ENCODE measurements at regions not wholly inside any gene's neighbourhood (a gene's known extent, or its start where the extent isn't known, plus 50 kb on each side); places are given as distances from the start of the nearest gene placed in this dataset.
A peak's percentile ranks its signal among the peaks of the same experiment; 100 is the strongest.
"Not testable (repeated sequence)": the region's sequence is repeated elsewhere in the genome, so short reads cannot be mapped to it uniquely, and the experiment has no call there.

- no peak for DNase-seq
Measured at GRCh38 chr15:62515696-62516395, 350.8 kb upstream of the C2CD4B start.

- DNase-seq = no peak
Measured at GRCh38 chr15:62517541-62517940, 352.5 kb upstream of the C2CD4B start.

GRCh38 chr15:62518666-62519065 lies 353.6 kb upstream of the C2CD4B start:
- DNase-seq = not testable (repeated sequence)

GRCh38 chr15:62519900-62520299 lies 354.8 kb upstream of the C2CD4B start:
- no peak for DNase-seq

- no peak for DNase-seq
Measured at GRCh38 chr15:62520887-62521286, 355.8 kb upstream of the C2CD4B start.

- DNase-seq = no peak
Measured at GRCh38 chr15:62521396-62521795, 356.3 kb upstream of the C2CD4B start.

- no peak for DNase-seq
Measured at GRCh38 chr15:62524848-62525247, 359.8 kb upstream of the C2CD4B start.

- no peak for DNase-seq
Measured at GRCh38 chr15:62527387-62527786, 362.3 kb upstream of the C2CD4B start.

GRCh38 chr15:62528505-62528904 lies 363.4 kb upstream of the C2CD4B start:
- DNase-seq = no peak

- DNase-seq = no peak
Measured at GRCh38 chr15:62532367-62532766, 367.3 kb upstream of the C2CD4B start.

GRCh38 chr15:62533687-62534086 lies 368.6 kb upstream of the C2CD4B start:
- DNase-seq = no peak

GRCh38 chr15:62534996-62535395 lies 369.9 kb upstream of the C2CD4B start:
- no peak for DNase-seq

- DNase-seq = no peak
Measured at GRCh38 chr15:62539236-62539635, 374.2 kb upstream of the C2CD4B start.

- no peak for DNase-seq
Measured at GRCh38 chr15:62541250-62541649, 376.2 kb upstream of the C2CD4B start.

GRCh38 chr15:62541846-62542245 lies 376.8 kb upstream of the C2CD4B start:
- no peak for DNase-seq

- no peak for DNase-seq
Measured at GRCh38 chr15:62544446-62544845, 379.4 kb upstream of the C2CD4B start.

- no peak for DNase-seq
Measured at GRCh38 chr15:62545467-62546227, 380.6 kb upstream of the C2CD4B start.

GRCh38 chr15:62546628-62547027 lies 381.5 kb upstream of the C2CD4B start:
- DNase-seq = no peak

- DNase-seq = no peak
Measured at GRCh38 chr15:62547584-62547983, 382.5 kb upstream of the C2CD4B start.

GRCh38 chr15:62549345-62549970 lies 384.4 kb upstream of the C2CD4B start:
- DNase-seq = peak; percentile 25

GRCh38 chr15:62550106-62550505 lies 385.0 kb upstream of the C2CD4B start:
- DNase-seq = no peak

- DNase-seq = peak; percentile 43
Measured at GRCh38 chr15:62552444-62552843, 387.4 kb upstream of the C2CD4B start.

- no peak for DNase-seq
Measured at GRCh38 chr15:62553911-62554563, 389.0 kb upstream of the C2CD4B start.

All from NCI-H226 (cell line).